BE2C (cell line): ENCODE measurements at regions not wholly inside any gene's neighbourhood (a gene's known extent, or its start where the extent isn't known, plus 50 kb on each side); places are given as distances from the start of the nearest gene placed in this dataset.

Experiments
- DNase-seq: peaks from one replicate; pipeline ENCODE4 v3.0.0-alpha.2; 2020
- H3K27me3 ChIP-seq: fragments of 250-450 bp; sonication (Bioruptor Pico); 2 replicates; pipeline ENCODE4 v1.5.1; 2020; ENCODE audit warnings: mild to moderate bottlenecking
- H3K36me3 ChIP-seq: fragments of 250-450 bp; sonication (Bioruptor Pico); 2 replicates; pipeline ENCODE4 v1.5.1; 2020; ENCODE audit warnings: mild to moderate bottlenecking
- H3K4me1 ChIP-seq: fragments of 250-450 bp; sonication (Bioruptor Pico); 2 replicates; pipeline ENCODE4 v1.5.1; 2020
- H3K4me3 ChIP-seq: 2 replicates; pipeline ENCODE4 v1.5.1; 2011; ENCODE audit warnings: low read depth, low read length
- H3K9me3 ChIP-seq: fragments of 250-450 bp; sonication (Bioruptor Pico); 2 replicates; pipeline ENCODE4 v1.5.1; 2020
- TF ChIP-seq, protein P1 (sequence below): IDR thresholded peaks from 2 replicates; pipeline ENCODE4 v1.5.1; 2012; ENCODE audit warnings: mild to moderate bottlenecking, low read depth, low read length

DNA sequence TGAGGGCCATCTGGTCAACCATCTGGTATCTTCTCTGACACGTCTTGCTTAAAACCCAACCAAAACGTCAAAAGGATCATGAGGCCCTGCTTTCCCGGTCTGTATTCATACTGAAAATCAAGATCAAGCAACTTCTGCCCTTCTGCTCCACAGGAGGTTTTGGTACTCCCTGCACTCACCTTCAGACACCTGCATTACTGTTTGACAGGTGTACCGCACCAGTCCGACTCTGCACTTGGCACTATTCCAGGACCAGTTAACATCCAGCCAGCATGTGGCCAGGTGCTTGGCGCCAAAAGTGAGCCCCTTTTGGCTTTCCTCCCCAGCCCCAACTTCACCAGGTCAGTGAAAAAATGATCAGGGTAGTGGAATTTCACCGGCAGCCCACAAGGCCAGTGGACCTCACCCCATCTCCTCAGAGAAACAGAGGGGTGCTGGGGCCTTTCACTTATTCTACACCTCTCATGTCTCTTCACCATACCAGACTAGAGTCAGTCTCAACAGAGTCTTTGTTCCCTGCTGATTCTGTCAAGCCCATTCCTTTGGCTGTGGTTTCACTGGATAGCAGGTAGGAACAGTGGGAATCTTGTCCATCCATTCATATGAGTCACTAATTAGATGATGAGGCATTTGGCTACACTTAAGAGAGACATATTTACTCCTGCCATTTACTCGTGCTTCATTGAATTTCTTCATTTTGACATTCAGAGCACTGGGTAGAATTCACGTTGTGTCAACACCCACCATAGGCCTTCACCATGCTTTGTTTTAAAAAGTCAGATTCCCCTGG lies 85.3 kb downstream of the ZNF726 start:
- H3K4me3 ChIP-seq = no peak overlapping the region
- no peak for DNase-seq
- H3K36me3 ChIP-seq = no peaks in the 10 kb centered on the region
- TF ChIP-seq, protein P1, sequence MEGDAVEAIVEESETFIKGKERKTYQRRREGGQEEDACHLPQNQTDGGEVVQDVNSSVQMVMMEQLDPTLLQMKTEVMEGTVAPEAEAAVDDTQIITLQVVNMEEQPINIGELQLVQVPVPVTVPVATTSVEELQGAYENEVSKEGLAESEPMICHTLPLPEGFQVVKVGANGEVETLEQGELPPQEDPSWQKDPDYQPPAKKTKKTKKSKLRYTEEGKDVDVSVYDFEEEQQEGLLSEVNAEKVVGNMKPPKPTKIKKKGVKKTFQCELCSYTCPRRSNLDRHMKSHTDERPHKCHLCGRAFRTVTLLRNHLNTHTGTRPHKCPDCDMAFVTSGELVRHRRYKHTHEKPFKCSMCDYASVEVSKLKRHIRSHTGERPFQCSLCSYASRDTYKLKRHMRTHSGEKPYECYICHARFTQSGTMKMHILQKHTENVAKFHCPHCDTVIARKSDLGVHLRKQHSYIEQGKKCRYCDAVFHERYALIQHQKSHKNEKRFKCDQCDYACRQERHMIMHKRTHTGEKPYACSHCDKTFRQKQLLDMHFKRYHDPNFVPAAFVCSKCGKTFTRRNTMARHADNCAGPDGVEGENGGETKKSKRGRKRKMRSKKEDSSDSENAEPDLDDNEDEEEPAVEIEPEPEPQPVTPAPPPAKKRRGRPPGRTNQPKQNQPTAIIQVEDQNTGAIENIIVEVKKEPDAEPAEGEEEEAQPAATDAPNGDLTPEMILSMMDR = no peak
- H3K4me1 ChIP-seq = no peaks in the 10 kb centered on the region
- H3K27me3 ChIP-seq = no peaks in the 10 kb centered on the region
- no peaks in the 10 kb centered on the region; the same call in none of the 2 replicates for H3K9me3 ChIP-seq

DNA sequence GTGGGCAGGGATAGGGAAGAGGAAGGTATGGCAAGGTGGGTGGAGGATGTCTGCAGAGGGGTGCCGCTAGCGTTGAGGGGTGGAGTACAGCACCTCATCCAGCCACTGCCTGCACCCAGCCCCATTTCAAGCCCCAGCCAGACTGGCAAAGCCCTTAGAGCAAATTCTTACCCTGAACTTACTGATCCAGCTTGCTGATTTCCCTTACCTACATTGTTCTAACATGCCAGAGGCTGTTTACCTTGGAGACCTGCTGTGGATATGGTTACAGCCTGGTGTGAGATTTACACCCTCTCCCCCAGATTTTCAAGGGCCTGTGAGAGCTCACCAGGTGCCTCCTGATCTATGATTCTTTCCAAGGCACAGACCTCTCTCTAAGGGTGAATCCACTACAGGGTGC lies 86.0 kb downstream of the ZNF726 start:
- no peak for DNase-seq
- H3K9me3 ChIP-seq = no peaks in the 10 kb centered on the region; the same call in none of the 2 replicates

DNA sequence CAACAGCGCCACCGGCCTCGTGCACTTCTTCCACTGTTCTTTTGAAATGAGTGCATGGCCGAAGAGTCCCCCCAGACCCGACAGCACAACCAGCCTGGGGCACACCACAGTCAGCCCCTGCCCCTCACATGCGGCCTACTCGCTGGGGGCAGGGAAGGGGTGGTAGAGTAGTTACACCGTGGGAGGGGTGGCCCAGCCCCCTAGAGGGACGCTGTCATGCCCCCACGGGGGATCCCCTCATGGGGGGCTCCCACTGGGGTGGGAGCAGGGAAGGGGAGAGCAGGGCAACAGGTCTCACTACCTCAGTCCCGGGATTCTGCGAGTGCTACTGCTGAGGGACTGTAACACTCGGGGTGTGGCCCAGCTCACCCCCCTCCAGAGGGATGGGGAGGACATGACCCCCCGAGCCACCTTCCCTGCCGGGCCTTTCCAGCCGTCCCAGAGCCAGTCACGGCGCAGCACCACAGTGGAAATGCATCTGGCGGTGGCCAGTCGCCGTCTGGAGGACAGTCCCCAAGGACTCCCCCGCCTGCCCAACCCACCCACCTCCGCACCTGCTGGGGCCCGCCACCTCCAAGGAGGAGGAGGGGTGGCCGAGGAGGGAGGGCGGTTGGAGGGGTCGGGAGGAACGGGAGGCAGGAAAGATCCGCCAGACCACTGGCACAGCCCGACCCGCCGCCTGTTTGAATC lies 84.6 kb upstream of the ZNF254 start:
- TF ChIP-seq, protein P1 = no peak
- Histone ChIP-seq H3K36me3 (no peaks in the 10 kb centered on the region), H3K4me3 (no peak overlapping the region), H3K4me1 (no peaks in the 10 kb centered on the region), H3K27me3 (no peaks in the 10 kb centered on the region), H3K9me3 (no peaks in the 10 kb centered on the region; the same call in none of the 2 replicates)
- no peak for DNase-seq

More for the DNA sequence above, 86.0 kb downstream of the ZNF726 start:
- TF ChIP-seq, protein P1 = no peak
- Histone ChIP-seq H3K27me3 (no peaks in the 10 kb centered on the region), H3K4me3 (no peak overlapping the region), H3K36me3 (no peaks in the 10 kb centered on the region), H3K4me1 (no peaks in the 10 kb centered on the region)

DNA sequence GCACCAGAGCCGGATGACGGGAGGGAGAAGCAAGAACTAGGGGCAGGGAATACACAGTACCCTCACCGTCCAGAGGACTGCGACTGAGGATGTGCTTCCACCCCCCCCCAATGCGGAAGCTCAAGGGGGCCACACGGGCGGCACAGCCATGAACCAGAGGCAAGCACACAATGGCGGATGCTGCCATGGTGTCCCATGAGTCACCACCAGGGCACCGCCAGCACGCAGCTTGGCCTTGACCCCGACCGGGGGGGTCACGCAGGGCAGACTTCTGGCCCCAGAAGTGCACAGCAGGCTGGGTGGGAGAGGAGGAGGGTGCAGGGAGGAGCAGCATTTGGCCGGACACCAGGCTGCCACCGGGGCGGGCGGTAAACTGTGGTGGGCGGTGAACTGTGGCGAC lies 83.5 kb upstream of the ZNF254 start:
- no peak for DNase-seq
- H3K4me1 ChIP-seq = no peaks in the 10 kb centered on the region
- no peaks in the 10 kb centered on the region for H3K27me3 ChIP-seq
- H3K4me3 ChIP-seq = no peak overlapping the region
- H3K36me3 ChIP-seq = no peaks in the 10 kb centered on the region
- TF ChIP-seq, protein P1 = no peak
- H3K9me3 ChIP-seq = no peaks in the 10 kb centered on the region; the same call in none of the 2 replicates

DNA sequence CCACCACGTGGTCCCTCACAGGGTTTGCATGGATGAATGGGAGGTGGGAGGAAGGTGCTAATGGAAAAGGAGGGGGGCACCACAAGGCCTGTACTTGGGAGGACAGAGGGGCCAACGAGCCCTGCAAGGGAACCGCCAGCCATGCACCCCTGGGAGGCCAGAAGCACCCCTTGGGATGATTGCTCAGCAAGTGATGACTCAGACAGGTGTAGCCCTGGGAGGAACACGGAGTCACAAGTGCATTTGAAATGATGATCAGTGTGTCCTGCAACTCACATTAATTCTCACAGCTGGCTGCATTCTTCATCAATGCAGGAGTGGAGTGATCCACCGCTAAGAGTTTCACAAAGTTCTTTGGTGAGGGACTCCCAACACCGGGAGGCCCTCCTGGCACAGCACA lies 82.8 kb upstream of the ZNF254 start:
- TF ChIP-seq, protein P1 = no peak
- Histone ChIP-seq H3K4me1 (no peaks in the 10 kb centered on the region), H3K36me3 (no peaks in the 10 kb centered on the region), H3K27me3 (no peaks in the 10 kb centered on the region), H3K9me3 (no peaks in the 10 kb centered on the region; the same call in none of the 2 replicates), H3K4me3 (no peak overlapping the region)
- no peak for DNase-seq
